SK-N-SH (cell line): ENCODE measurements at regions not wholly inside any gene's neighbourhood (a gene's known extent, or its start where the extent isn't known, plus 50 kb on each side); places are given as distances from the start of the nearest gene placed in this dataset.

Source experiments
- CTCF ChIA-PET: fragments of 300-600, 350-600 bp; formaldehyde crosslinking; extraction: SDS; loops from one replicate; lab custom pipeline; 2021; lab: Yijun Ruan, JAX
- POLR2A ChIA-PET: fragments of 350-600 bp; sonication (Branson Sonifier 250); formaldehyde crosslinking; extraction: SDS; loops from one replicate; lab custom pipeline; 2020; ENCODE audit warnings: antibody characterized with exemption, inconsistent platforms; lab: Yijun Ruan, JAX
- DNase-seq: peaks from one replicate; pipeline ENCODE4 v3.0.0; 2012
- H2AFZ ChIP-seq: fragments of 200-600 bp; sonication (generic); 2 replicates; pipeline ENCODE4 v1.8.1; 2016; ENCODE audit warnings: antibody characterized with exemption, mild to moderate bottlenecking, low read depth
- H3F3A ChIP-seq: fragments of 200-600 bp; sonication (generic); replicated peaks from 2 replicates; pipeline ENCODE3; 2016; ENCODE audit warnings: antibody characterized with exemption, mild to moderate bottlenecking; ENCODE audit not compliant: insufficient read depth
- H3K27ac ChIP-seq, 2 experiments: fragments of 200-500 bp in 1 of 2; fragments of 200-600 bp in 1 of 2; sonication (Bioruptor generic) in 1 of 2; sonication (generic), shearing (Covaris generic) in 1 of 2; 2 replicates each; pipeline versions ENCODE4 v1.5.1 to v1.6.1; 2014 to 2016; ENCODE audit warnings: low read depth in 2 of 2, inconsistent platforms in 1 of 2, low read length in 1 of 2, mild to moderate bottlenecking in 1 of 2, mixed read lengths in 1 of 2
- H3K27me3 ChIP-seq: fragments of 200-600 bp; sonication (generic), shearing (Covaris generic); 2 replicates; pipeline ENCODE4 v1.6.1; 2016; ENCODE audit warnings: mixed run types; ENCODE audit not compliant: insufficient read depth
- H3K36me3 ChIP-seq, 2 experiments: fragments of 200-500 bp in 1 of 2; fragments of 200-600 bp in 1 of 2; sonication (Bioruptor generic) in 1 of 2; sonication (generic) in 1 of 2; replicated peaks in 1 of 2; 2 replicates each; pipeline versions ENCODE3 to v1.5.1; 2014 to 2016; ENCODE audit warnings: low read length in 1 of 2, mild to moderate bottlenecking in 1 of 2; ENCODE audit not compliant: insufficient read depth in 2 of 2, control insufficient read depth in 1 of 2
- H3K4me1 ChIP-seq, 2 experiments: fragments of 200-500 bp in 1 of 2; fragments of 200-600 bp in 1 of 2; sonication (Bioruptor generic) in 1 of 2; sonication (generic), shearing (Covaris generic) in 1 of 2; 2 replicates each; pipeline versions ENCODE4 v1.5.1 to v1.6.1; 2014 to 2016; ENCODE audit warnings: low read depth in 1 of 2, low read length in 1 of 2, mixed run types in 1 of 2; ENCODE audit not compliant: insufficient read depth in 2 of 2, control insufficient read depth in 1 of 2
- H3K4me2 ChIP-seq: fragments of 200-600 bp; sonication (generic), shearing (Covaris generic); 2 replicates; pipeline ENCODE4 v1.6.1; 2017; ENCODE audit warnings: mixed run types
- H3K4me3 ChIP-seq, 2 experiments: fragments of 200-500 bp in 1 of 2; fragments of 200-600 bp in 1 of 2; sonication (Bioruptor generic) in 1 of 2; sonication (generic), shearing (Covaris generic) in 1 of 2; 2 replicates each; pipeline versions ENCODE4 v1.5.1 to v1.8.1; 2014 to 2016; ENCODE audit warnings: low read depth in 2 of 2, inconsistent platforms in 1 of 2, low read length in 1 of 2, mild to moderate bottlenecking in 1 of 2, mixed read lengths in 1 of 2, moderate library complexity in 1 of 2
- H3K79me2 ChIP-seq: fragments of 200-600 bp; sonication (generic); 2 replicates; pipeline ENCODE4 v1.8.1; 2017; ENCODE audit warnings: mild to moderate bottlenecking; ENCODE audit not compliant: insufficient read depth
- H3K9ac ChIP-seq: fragments of 200-600 bp; sonication (generic); 2 replicates; pipeline ENCODE4 v1.6.1; 2017; ENCODE audit warnings: mixed run types
- H3K9me2 ChIP-seq: fragments of 200-600 bp; sonication (generic); 2 replicates; pipeline ENCODE4 v1.6.1; 2017; ENCODE audit warnings: mixed run types
- H3K9me3 ChIP-seq: fragments of 200-600 bp; sonication (generic); 2 replicates; pipeline ENCODE4 v1.6.1; 2017; ENCODE audit warnings: mixed run types, mild to moderate bottlenecking, moderate library complexity
- H4K20me1 ChIP-seq: fragments of 200-600 bp; sonication (generic); 2 replicates; pipeline ENCODE4 v1.6.1; 2017; ENCODE audit warnings: mild to moderate bottlenecking, mixed run types; ENCODE audit not compliant: insufficient read depth
- ELF1 ChIP-seq: IDR thresholded peaks from 2 replicates; pipeline ENCODE4 v1.4.0; 2012
- EZH2phosphoT487 ChIP-seq: fragments of 200-600 bp; sonication (generic); IDR thresholded peaks from 2 replicates; pipeline ENCODE4 v1.6.1; 2017; ENCODE audit warnings: low read depth, mixed run types, mild to moderate bottlenecking, antibody characterized with exemption, moderate library complexity, borderline replicate concordance
- FOSL2 ChIP-seq: IDR thresholded peaks from 2 replicates; pipeline ENCODE4 v1.4.0; 2012; ENCODE audit warnings: low read depth, mild to moderate bottlenecking, moderate library complexity, borderline replicate concordance
- FOXM1 ChIP-seq: IDR thresholded peaks from 2 replicates; pipeline ENCODE4 v1.4.0; 2012; ENCODE audit warnings: low read depth, mild to moderate bottlenecking
- NRF1 ChIP-seq: IDR thresholded peaks from 2 replicates; pipeline ENCODE4 v1.6.1; 2012; ENCODE audit warnings: low read depth, mild to moderate bottlenecking, low read length
- RAD21 ChIP-seq: IDR thresholded peaks from 2 replicates; pipeline ENCODE4 v1.6.1; 2012; ENCODE audit warnings: mild to moderate bottlenecking, low read length
- RXRA ChIP-seq: IDR thresholded peaks from 2 replicates; pipeline ENCODE4 v1.4.0; 2012; ENCODE audit warnings: low read depth, mild to moderate bottlenecking, borderline replicate concordance
- SMC3 ChIP-seq: IDR thresholded peaks from 2 replicates; pipeline ENCODE4 v1.6.1; 2012; ENCODE audit warnings: low read depth, low read length, improper control_type of control experiment
- YY1 ChIP-seq: IDR thresholded peaks from 2 replicates; pipeline ENCODE4 v1.4.0; 2012; ENCODE audit warnings: low read depth, mild to moderate bottlenecking
- WGBS: methylation state at CpG from one replicate; pipeline ENCODE4 v1.1.6; 2017; ENCODE audit warnings: low lambda C conversion rate; 5-methylcytosine and 5-hydroxymethylcytosine counted together
- TF ChIP-seq, protein P1 (sequence below): IDR thresholded peaks from 2 replicates; pipeline ENCODE4 v1.4.0; 2012; ENCODE audit warnings: low read depth

- 64% methylated on average over 4 of the region's 4 CpGs for WGBS
- Histone ChIP-seq H3K4me1 (no peaks in the 10 kb centered on the region; a peak in 1 of 4 replicates), H3K27me3 (no peaks in the 10 kb centered on the region), H2AFZ (no peak overlapping the region), H3K79me2 (no peaks in the 10 kb centered on the region), H3F3A (no peaks in the 10 kb centered on the region), H3K9me3 (no peaks in the 10 kb centered on the region), H4K20me1 (no peaks in the 10 kb centered on the region), H3K4me3 (no peak overlapping the region), H3K27ac (no peak overlapping the region), H3K36me3 (no peaks in the 10 kb centered on the region), H3K4me2 (no peak overlapping the region), H3K9ac (no peak overlapping the region), H3K9me2 (no peaks in the 10 kb centered on the region)
- CTCF ChIA-PET: interaction anchor here (0.6 to 3.0 kb wide), 5 partner anchors 9 to 590 kb away, joined by 3 to 24 read pairs (median 4); no protein-coding TSS in a partner anchor
- TF ChIP-seq RAD21 (peak; percentile 48), SMC3 (peak; percentile 24; the same call in 1 of the 2 replicates), YY1 (no peak)
- DNase-seq: no peak
- POLR2A ChIA-PET: no interaction called here
These were observed 298.3 kb downstream of the GPATCH2 start for GRCh38 chr1:217332431-217333065.

DNA sequence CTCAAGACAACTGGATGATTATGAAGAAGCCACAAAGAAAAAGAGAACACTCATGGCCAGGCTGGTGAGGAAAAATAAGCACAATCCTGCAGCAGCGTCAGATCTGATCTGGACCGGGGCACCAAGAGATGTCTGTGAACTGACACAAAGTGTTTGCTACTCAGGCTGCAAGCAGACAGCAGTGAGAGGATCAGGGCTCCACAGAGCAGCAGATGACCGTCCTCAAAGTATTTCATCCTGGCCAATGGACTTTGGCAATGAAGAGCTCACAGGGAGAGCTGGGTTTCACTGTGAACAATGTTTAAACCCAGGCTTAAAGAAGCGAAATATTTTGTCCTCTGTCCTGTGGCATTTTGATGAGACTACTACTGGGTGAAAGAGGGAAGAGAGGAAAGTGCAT is 299.2 kb downstream of the GPATCH2 start:
- WGBS: 38% methylated on average over 4 of the region's 4 CpGs
- Histone ChIP-seq H3K9me3 (no peaks in the 10 kb centered on the region), H4K20me1 (no peaks in the 10 kb centered on the region), H3F3A (no peaks in the 10 kb centered on the region), H3K36me3 (no peaks in the 10 kb centered on the region), H3K27ac (no peak overlapping the region), H3K79me2 (no peaks in the 10 kb centered on the region), H3K4me1 (no peaks in the 10 kb centered on the region; a peak in 1 of 4 replicates), H3K9ac (no peak overlapping the region), H3K9me2 (no peaks in the 10 kb centered on the region), H2AFZ (no peak overlapping the region), H3K27me3 (no peaks in the 10 kb centered on the region), H3K4me3 (no peak overlapping the region), H3K4me2 (no peak overlapping the region)
- TF ChIP-seq FOSL2 (no peak), FOXM1 (no peak), ELF1 (no peak)
- TF ChIP-seq, protein P1, sequence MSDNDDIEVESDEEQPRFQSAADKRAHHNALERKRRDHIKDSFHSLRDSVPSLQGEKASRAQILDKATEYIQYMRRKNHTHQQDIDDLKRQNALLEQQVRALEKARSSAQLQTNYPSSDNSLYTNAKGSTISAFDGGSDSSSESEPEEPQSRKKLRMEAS: no peak
- CTCF ChIA-PET: interaction anchor here (1.1 to 3.0 kb wide), 2 partner anchors 23 to 582 kb away, joined by 3 to 24 read pairs; no protein-coding TSS in a partner anchor
- POLR2A ChIA-PET: no interaction called here
- DNase-seq: no peak

GRCh38 chr1:217327901-217328300 is 303.0 kb downstream of the GPATCH2 start:
- 65% methylated on average over 3 of the region's 3 CpGs for WGBS
- no peaks in the 10 kb centered on the region for H3K9me3 ChIP-seq
- no peak overlapping the region for H3K9ac ChIP-seq
- no peaks in the 10 kb centered on the region for H3K27me3 ChIP-seq
- no peaks in the 10 kb centered on the region for H4K20me1 ChIP-seq
- CTCF ChIA-PET: no interaction called here
- no peak overlapping the region for H3K4me3 ChIP-seq
- H3K79me2 ChIP-seq: no peaks in the 10 kb centered on the region
- TF ChIP-seq RXRA (no peak), ELF1 (no peak), NRF1 (no peak), EZH2phosphoT487 (no peak)
- POLR2A ChIA-PET: no interaction called here
- H3K36me3 ChIP-seq: no peaks in the 10 kb centered on the region
- H3K9me2 ChIP-seq: no peaks in the 10 kb centered on the region
- no peak overlapping the region for H2AFZ ChIP-seq
- H3K4me2 ChIP-seq: no peak overlapping the region
- no peak overlapping the region for H3K27ac ChIP-seq
- H3K4me1 ChIP-seq: no peaks in the 10 kb centered on the region; a peak in 1 of 4 replicates
- no peak for DNase-seq
- no peaks in the 10 kb centered on the region for H3F3A ChIP-seq
